Ovary (tissue), 3 donors: ENCODE measurements at regions not wholly inside any gene's neighbourhood (a gene's known extent, or its start where the extent isn't known, plus 50 kb on each side); places are given as distances from the start of the nearest gene placed in this dataset.

Experiments used
- CTCF ChIP-seq, 3 donors: fragments of 450-650 bp in 2 of 3; fragments of 200-600 bp in 1 of 3; IDR thresholded peaks; one replicate each; pipeline versions ENCODE4 v1.5.1 to v1.8.0; 2016 to 2022; ENCODE audit warnings: antibody characterized with exemption in 3 of 3, mild to moderate bottlenecking in 1 of 3
- EP300 ChIP-seq: sonication (generic); formaldehyde crosslinking; IDR thresholded peaks from one replicate; pipeline ENCODE4 v1.6.1; 2017; ENCODE audit warnings: antibody characterized with exemption
- donor health status: DM: no; HTN: no; CAD: no.

DNA sequence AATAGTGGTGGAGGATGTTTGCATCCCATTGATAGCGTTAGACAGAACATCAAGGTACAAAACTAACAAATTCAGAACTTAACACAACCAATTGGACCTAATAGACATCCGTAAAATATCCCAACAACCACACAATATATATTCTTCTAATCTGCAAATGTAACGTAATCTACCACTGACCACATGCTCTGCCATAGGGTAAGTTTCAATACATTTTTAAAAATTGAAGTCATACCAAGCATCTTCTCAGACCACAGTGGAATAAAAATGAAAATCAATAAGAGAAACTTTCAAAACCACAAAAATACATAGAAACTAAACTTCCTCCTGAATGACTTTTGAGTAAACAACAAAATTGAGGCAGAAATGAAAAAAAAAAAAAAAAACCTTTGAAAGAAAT, 1087.5 kb downstream of the KCNT2 start:
- TF ChIP-seq CTCF (IDR thresholded peaks at IDR 0.05) = no peak
- TF ChIP-seq EP300 = no peak
